Panc1 (cell line): ENCODE measurements at regions not wholly inside any gene's neighbourhood (a gene's known extent, or its start where the extent isn't known, plus 50 kb on each side); places are given as distances from the start of the nearest gene placed in this dataset.

Source experiments
- ATAC-seq: fragments of 200-7000 bp; cut with Tn5 transposase; 2 replicates; pipeline ENCODE4 v1.9.1; 2020; ENCODE audit warnings: mild to moderate bottlenecking, moderate library complexity
- BruUV-seq: library from RNA; stranded (reverse); fragments of 400-500 nt; replicated peaks from 2 replicates; lab custom pipeline; 2021; lab: Mats Ljungman, UMichigan
- CTCF ChIA-PET: fragments of 300-600 bp; sonication (Branson Sonifier 250); formaldehyde crosslinking; loops from one replicate; lab custom pipeline; 2022; ENCODE audit warnings: antibody characterized with exemption; lab: Charles Lee
- POLR2A ChIA-PET: fragments of 300-600 bp; sonication (Branson Sonifier 250); formaldehyde crosslinking; loops from one replicate; lab custom pipeline; 2022; ENCODE audit warnings: antibody characterized with exemption; lab: Charles Lee
- DNase-seq: peaks from one replicate; pipeline ENCODE4 v3.0.0-alpha.2; 2010; ENCODE audit warnings: low read depth, low spot score
- H3K27ac ChIP-seq: 2 replicates; pipeline ENCODE4 v1.5.1; 2011; ENCODE audit warnings: mild to moderate bottlenecking, low read length, inconsistent platforms
- H3K27me3 ChIP-seq: fragments of 200-500 bp; sonication (Bioruptor generic); 2 replicates; pipeline ENCODE4 v1.6.0; 2014; ENCODE audit warnings: low read length, inconsistent platforms; ENCODE audit not compliant: control insufficient read depth, insufficient read depth
- H3K36me3 ChIP-seq: fragments of 200-500 bp; sonication (Bioruptor generic); 2 replicates; pipeline ENCODE4 v1.5.1; 2014; ENCODE audit warnings: inconsistent platforms, mild to moderate bottlenecking, low read length, moderate library complexity; ENCODE audit not compliant: control insufficient read depth, insufficient read depth
- H3K4me1 ChIP-seq: 2 replicates; pipeline ENCODE4 v1.5.1; 2011; ENCODE audit warnings: inconsistent platforms, mild to moderate bottlenecking, low read length, moderate library complexity; ENCODE audit not compliant: control insufficient read depth, insufficient read depth
- H3K4me3 ChIP-seq, 2 experiments: 2 replicates each; pipeline ENCODE4 v1.5.1; 2011 to 2012; ENCODE audit warnings: low read depth in 2 of 2, low read length in 2 of 2, mild to moderate bottlenecking in 2 of 2, inconsistent platforms in 1 of 2, moderate library complexity in 1 of 2
- H3K9me3 ChIP-seq: fragments of 200-500 bp; sonication (Bioruptor generic); 2 replicates; pipeline ENCODE4 v1.5.1; 2014; ENCODE audit warnings: low read depth, mild to moderate bottlenecking, inconsistent platforms, low read length, moderate library complexity; ENCODE audit not compliant: control insufficient read depth, insufficient read depth
- CTCF ChIP-seq: fragments of 450-650 bp; IDR thresholded peaks from 2 replicates; pipeline ENCODE4 v1.5.1; 2017; ENCODE audit warnings: mild to moderate bottlenecking
- POLR2AphosphoS5 ChIP-seq: IDR thresholded peaks from 2 replicates; pipeline ENCODE4 v1.6.1; 2012; ENCODE audit warnings: mild to moderate bottlenecking, low read depth, low read length, moderate library complexity
- REST ChIP-seq, 2 experiments: IDR thresholded peaks; 2 replicates each; pipeline ENCODE4 v1.6.1; 2011 to 2012; ENCODE audit warnings: low read depth in 2 of 2, control low read depth in 1 of 2, low read length in 1 of 2, mild to moderate bottlenecking in 1 of 2, moderate library complexity in 1 of 2; ENCODE audit not compliant: insufficient read depth in 1 of 2
- SIN3A ChIP-seq: IDR thresholded peaks from 2 replicates; pipeline ENCODE4 v1.6.1; 2012; ENCODE audit warnings: low read depth, mild to moderate bottlenecking, low read length, moderate library complexity, borderline replicate concordance; ENCODE audit not compliant: insufficient read depth
- TCF7L2 ChIP-seq: IDR thresholded peaks from 2 replicates; pipeline ENCODE4 v1.6.1; 2011; ENCODE audit warnings: mild to moderate bottlenecking, low read depth, low read length, inconsistent platforms
- in situ Hi-C: cut with HindIII; loops from 2 replicates; pipeline ENCODE4 v1.10.0; 2016; ENCODE audit warnings: low sequenced_read_pairs, low pct_unique_long_range_greater_than_20kb
- intact Hi-C: fragments of 100-400 bp; cut with micrococcal nuclease; formaldehyde crosslinking; loops from one replicate; pipeline ENCODE4 v1.10.0; 2022; ENCODE audit not compliant: unreplicated experiment

GRCh38 chr3:128549283-128550112 is 56.5 kb upstream of the GATA2 start:
- H3K9me3 ChIP-seq = no peaks in the 10 kb centered on the region
- CTCF ChIA-PET = interaction anchor here (0.5 kb wide), 1 partner anchor 15 kb away, joined by 6 read pairs; no protein-coding TSS in a partner anchor
- BruUV-seq = no TSS peak

More at GRCh38 chr3:128549283-128550112, 56.5 kb upstream of the GATA2 start:
- no peaks in the 10 kb centered on the region for H3K36me3 ChIP-seq
- 0 out of 2 replicates have a peak, but pooled peaks cover 3% of the 10 kb centered on the region for H3K4me1 ChIP-seq
- TF ChIP-seq REST (IDR thresholded peaks at IDR 0.05; ENCODE audit: insufficient read depth in 1 of 2, low read depth in 2 of 2, low read length in 1 of 2) (no peak), SIN3A (no peak), POLR2AphosphoS5 (no peak), TCF7L2 (no peak), CTCF (no peak)
- in situ Hi-C loops = no loop called here
- POLR2A ChIA-PET = no interaction called here
- no peak for ATAC-seq
- no peak overlapping the region for H3K4me3 ChIP-seq
- no peak for DNase-seq
- intact Hi-C loops = no loop called here
- no peaks in the 10 kb centered on the region for H3K27me3 ChIP-seq
- H3K27ac ChIP-seq = no peak overlapping the region
